PC-3 (cell line): ENCODE measurements at regions not wholly inside any gene's neighbourhood (a gene's known extent, or its start where the extent isn't known, plus 50 kb on each side); places are given as distances from the start of the nearest gene placed in this dataset.

Source experiments
- ATAC-seq: fragments of 200-7000 bp; cut with Tn5 transposase; 2 replicates; pipeline ENCODE4 v1.9.1; 2020; ENCODE audit warnings: mild to moderate bottlenecking, moderate library complexity
- BruUV-seq: library from RNA; stranded (reverse); fragments of 400-500 nt; replicated peaks from 2 replicates; lab custom pipeline; 2021; lab: Mats Ljungman, UMichigan
- CTCF ChIA-PET: fragments of 300-600 bp; sonication (Branson Sonifier 250); formaldehyde crosslinking; loops from one replicate; lab custom pipeline; 2022; ENCODE audit warnings: antibody characterized with exemption; lab: Charles Lee
- POLR2A ChIA-PET: fragments of 300-600 bp; sonication (Branson Sonifier 250); formaldehyde crosslinking; loops from one replicate; lab custom pipeline; 2022; ENCODE audit warnings: antibody characterized with exemption; ENCODE audit not compliant: unreplicated experiment; lab: Charles Lee
- DNase-seq: peaks from one replicate; pipeline ENCODE4 v3.0.0-alpha.2; 2015
- H2AFZ ChIP-seq: fragments of 300-600 bp; sonication (generic); 2 replicates; pipeline ENCODE4 v1.6.0; 2016; ENCODE audit warnings: antibody characterized with exemption, low read length
- H3F3A ChIP-seq: fragments of 300-600 bp; sonication (generic); one replicate; pipeline ENCODE4 v1.6.0; 2017; ENCODE audit warnings: antibody characterized with exemption, low read length, control low read depth, mild to moderate bottlenecking; ENCODE audit not compliant: unreplicated experiment
- H3K27ac ChIP-seq: fragments of 300-600 bp; sonication (generic); 2 replicates; pipeline ENCODE4 v1.5.1; 2016; ENCODE audit warnings: mild to moderate bottlenecking, low read length
- H3K27me3 ChIP-seq: fragments of 300-600 bp; sonication (generic); 2 replicates; pipeline ENCODE4 v1.6.1; 2016; ENCODE audit warnings: low read length, mixed read lengths
- H3K36me3 ChIP-seq: fragments of 300-600 bp; sonication (generic); 2 replicates; pipeline ENCODE4 v1.6.1; 2016; ENCODE audit warnings: low read depth, mixed run types, low read length, mixed read lengths
- H3K4me1 ChIP-seq: fragments of 300-600 bp; sonication (generic); 2 replicates; pipeline ENCODE4 v1.5.1; 2016; ENCODE audit warnings: low read length; ENCODE audit not compliant: insufficient read depth
- H3K4me2 ChIP-seq: fragments of 300-600 bp; sonication (generic); 2 replicates; pipeline ENCODE4 v1.6.0; 2016; ENCODE audit warnings: low read length
- H3K4me3 ChIP-seq: fragments of 300-600 bp; sonication (generic); 2 replicates; pipeline ENCODE4 v1.5.1; 2016; ENCODE audit warnings: mild to moderate bottlenecking, low read length, mixed read lengths
- H3K79me2 ChIP-seq: fragments of 300-600 bp; sonication (generic); 2 replicates; pipeline ENCODE4 v1.6.1; 2017; ENCODE audit warnings: low read length, mixed read lengths
- H3K9ac ChIP-seq: fragments of 300-600 bp; sonication (generic); 2 replicates; pipeline ENCODE4 v1.6.0; 2016; ENCODE audit warnings: mild to moderate bottlenecking, low read length
- H3K9me2 ChIP-seq: fragments of 300-600 bp; sonication (generic); replicated peaks from 2 replicates; pipeline ENCODE4 v1.6.1; 2016; ENCODE audit warnings: mixed run types, low read length, mixed read lengths
- H3K9me3 ChIP-seq: fragments of 300-600 bp; sonication (generic); 2 replicates; pipeline ENCODE4 v1.6.1; 2016; ENCODE audit warnings: low read length, mixed read lengths
- H4K20me1 ChIP-seq: fragments of 300-600 bp; sonication (generic); 2 replicates; pipeline ENCODE4 v1.6.1; 2016; ENCODE audit warnings: low read length, mixed read lengths
- EZH2 ChIP-seq: fragments of 300-600 bp; sonication (generic); IDR thresholded peaks from one replicate; pipeline ENCODE4 v1.6.1; 2017; ENCODE audit warnings: antibody characterized with exemption, mild to moderate bottlenecking, low read length; ENCODE audit not compliant: unreplicated experiment
- EZH2phosphoT487 ChIP-seq: fragments of 300-600 bp; sonication (generic); IDR thresholded peaks from 2 replicates; pipeline ENCODE4 v1.6.1; 2018; ENCODE audit warnings: mild to moderate bottlenecking, antibody characterized with exemption, low read length, borderline replicate concordance
- intact Hi-C: fragments of 100-400 bp; cut with micrococcal nuclease; formaldehyde crosslinking; loops from 2 replicates; pipeline ENCODE4 v1.9.0; 2023
- TF ChIP-seq, protein P1 (sequence below): fragments of 300-600 bp; sonication (generic); conservative IDR thresholded peaks from 2 replicates; pipeline ENCODE4 v1.5.1; 2017; ENCODE audit warnings: antibody characterized with exemption, low read depth, mild to moderate bottlenecking, low read length

DNA sequence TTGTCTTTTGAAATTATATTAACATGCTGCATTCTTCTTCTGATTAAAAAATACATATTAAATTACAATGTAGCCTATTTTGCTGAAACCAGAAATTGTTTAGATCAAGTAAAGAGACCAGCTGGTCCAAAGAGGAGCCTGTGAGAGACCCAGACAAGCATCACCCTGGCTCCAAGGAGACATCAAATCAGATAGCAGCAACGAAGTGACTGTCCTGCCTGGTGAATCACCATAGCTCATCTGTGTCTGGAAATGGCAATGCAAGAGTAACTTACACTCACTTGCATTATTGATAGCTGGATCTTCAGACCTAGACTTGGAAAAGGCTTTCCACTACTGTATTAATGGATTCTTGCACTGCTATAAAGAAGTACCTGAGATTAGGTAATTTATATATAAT is 169.1 kb downstream of the KCTD12 start:
- no peak overlapping the region for H3K4me2 ChIP-seq
- ATAC-seq, result no peak
- POLR2A ChIA-PET, result no interaction called here
- H4K20me1 ChIP-seq, result no peaks in the 10 kb centered on the region
- H3K79me2 ChIP-seq, result no peaks in the 10 kb centered on the region
- H3K27me3 ChIP-seq, result no peaks in the 10 kb centered on the region; the same call in 1 of the 2 replicates
- H3K4me1 ChIP-seq, result no peaks in the 10 kb centered on the region
- no peaks in the 10 kb centered on the region for H3K9me3 ChIP-seq
- no TSS peak for BruUV-seq
- no peak overlapping the region for H2AFZ ChIP-seq
- H3K36me3 ChIP-seq, result no peaks in the 10 kb centered on the region
- intact Hi-C loops, result no loop called here
- H3F3A ChIP-seq, result no peaks in the 10 kb centered on the region
- H3K27ac ChIP-seq, result no peak overlapping the region
- no peaks in the 10 kb centered on the region for H3K9me2 ChIP-seq
- CTCF ChIA-PET, result no interaction called here
- no peak for DNase-seq
- TF ChIP-seq, protein P1, sequence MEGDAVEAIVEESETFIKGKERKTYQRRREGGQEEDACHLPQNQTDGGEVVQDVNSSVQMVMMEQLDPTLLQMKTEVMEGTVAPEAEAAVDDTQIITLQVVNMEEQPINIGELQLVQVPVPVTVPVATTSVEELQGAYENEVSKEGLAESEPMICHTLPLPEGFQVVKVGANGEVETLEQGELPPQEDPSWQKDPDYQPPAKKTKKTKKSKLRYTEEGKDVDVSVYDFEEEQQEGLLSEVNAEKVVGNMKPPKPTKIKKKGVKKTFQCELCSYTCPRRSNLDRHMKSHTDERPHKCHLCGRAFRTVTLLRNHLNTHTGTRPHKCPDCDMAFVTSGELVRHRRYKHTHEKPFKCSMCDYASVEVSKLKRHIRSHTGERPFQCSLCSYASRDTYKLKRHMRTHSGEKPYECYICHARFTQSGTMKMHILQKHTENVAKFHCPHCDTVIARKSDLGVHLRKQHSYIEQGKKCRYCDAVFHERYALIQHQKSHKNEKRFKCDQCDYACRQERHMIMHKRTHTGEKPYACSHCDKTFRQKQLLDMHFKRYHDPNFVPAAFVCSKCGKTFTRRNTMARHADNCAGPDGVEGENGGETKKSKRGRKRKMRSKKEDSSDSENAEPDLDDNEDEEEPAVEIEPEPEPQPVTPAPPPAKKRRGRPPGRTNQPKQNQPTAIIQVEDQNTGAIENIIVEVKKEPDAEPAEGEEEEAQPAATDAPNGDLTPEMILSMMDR, result no peak
- no peak for TF ChIP-seq EZH2
- no peak for TF ChIP-seq EZH2phosphoT487
- no peak overlapping the region for H3K9ac ChIP-seq
- no peak overlapping the region for H3K4me3 ChIP-seq

DNA sequence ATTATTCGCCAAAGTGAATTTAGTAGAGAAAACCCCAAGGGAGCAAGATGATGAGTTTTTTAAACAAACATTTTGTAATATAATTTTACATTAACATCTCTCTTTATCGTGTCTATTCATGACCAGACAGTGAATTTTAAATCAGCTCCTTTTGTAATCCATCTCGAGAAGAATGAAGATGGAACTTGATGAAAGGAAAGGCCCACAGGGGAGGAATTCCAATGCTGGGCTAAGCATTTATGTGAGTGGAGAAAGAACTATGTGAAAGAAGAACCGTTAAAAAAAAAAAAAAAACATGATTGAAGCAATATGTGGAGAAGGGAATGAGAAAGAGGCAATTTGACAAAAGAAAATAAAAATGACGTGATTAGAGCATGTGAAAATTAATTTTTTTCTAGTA is 170.6 kb downstream of the KCTD12 start:
- CTCF ChIA-PET, result no interaction called here
- no peak overlapping the region for H3K27ac ChIP-seq
- intact Hi-C loops, result no loop called here
- no peak overlapping the region for H2AFZ ChIP-seq
- no peak for ATAC-seq
- no peaks in the 10 kb centered on the region for H3K79me2 ChIP-seq
- H3K4me1 ChIP-seq, result no peaks in the 10 kb centered on the region
- TF ChIP-seq EZH2, result no peak
- TF ChIP-seq, protein P1, result no peak
- TF ChIP-seq EZH2phosphoT487, result no peak
- H4K20me1 ChIP-seq, result no peaks in the 10 kb centered on the region
- H3K9ac ChIP-seq, result no peak overlapping the region
- no peak for DNase-seq
- no peak overlapping the region for H3K4me3 ChIP-seq
- H3K9me2 ChIP-seq, result no peaks in the 10 kb centered on the region
- H3K4me2 ChIP-seq, result no peak overlapping the region
- BruUV-seq, result no TSS peak
- no peaks in the 10 kb centered on the region for H3K36me3 ChIP-seq
- no peaks in the 10 kb centered on the region; the same call in 1 of the 2 replicates for H3K27me3 ChIP-seq
- no peaks in the 10 kb centered on the region for H3K9me3 ChIP-seq
- POLR2A ChIA-PET, result no interaction called here
- H3F3A ChIP-seq, result no peaks in the 10 kb centered on the region

DNA sequence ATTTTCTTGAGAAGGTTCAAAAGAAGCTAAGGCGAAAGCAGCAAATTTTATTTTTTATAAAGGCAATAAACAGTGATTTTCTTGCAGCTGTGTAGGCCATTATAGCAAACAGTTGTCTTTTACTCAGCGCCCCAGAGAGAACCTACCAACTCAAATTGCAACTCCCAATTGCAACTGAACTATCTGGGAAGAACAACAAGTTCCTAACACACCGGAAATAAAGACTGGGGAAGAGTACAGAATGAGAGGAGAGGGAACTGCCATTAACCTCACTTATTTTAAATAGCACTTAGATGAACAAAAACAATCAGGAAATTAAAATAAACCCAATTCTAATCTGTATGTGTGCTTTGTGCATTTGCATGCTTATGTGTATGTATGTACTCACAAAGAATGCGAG is 171.1 kb downstream of the KCTD12 start:
- H3K36me3 ChIP-seq, result no peaks in the 10 kb centered on the region
- ATAC-seq (no peak), DNase-seq (no peak)
- H3K27me3 ChIP-seq, result no peaks in the 10 kb centered on the region; the same call in 1 of the 2 replicates
- H3F3A ChIP-seq, result no peaks in the 10 kb centered on the region
- no peak overlapping the region for H3K9ac ChIP-seq
- no peaks in the 10 kb centered on the region for H4K20me1 ChIP-seq
- no TSS peak for BruUV-seq
- no peaks in the 10 kb centered on the region for H3K4me1 ChIP-seq
- no peak overlapping the region for H2AFZ ChIP-seq
- H3K27ac ChIP-seq, result no peak overlapping the region
- ChIA-PET POLR2A (no interaction called here), CTCF (no interaction called here)
- no peak overlapping the region for H3K4me2 ChIP-seq
- no peaks in the 10 kb centered on the region for H3K79me2 ChIP-seq
- H3K4me3 ChIP-seq, result no peak overlapping the region
- no peaks in the 10 kb centered on the region for H3K9me3 ChIP-seq
- TF ChIP-seq EZH2 (no peak), EZH2phosphoT487 (no peak)
- TF ChIP-seq, protein P1, result no peak
- H3K9me2 ChIP-seq, result no peaks in the 10 kb centered on the region
- intact Hi-C loops, result no loop called here
